Panc1 (cell line): ENCODE measurements at regions not wholly inside any gene's neighbourhood (a gene's known extent, or its start where the extent isn't known, plus 50 kb on each side); places are given as distances from the start of the nearest gene placed in this dataset.

Experiments
- ATAC-seq: fragments of 200-7000 bp; cut with Tn5 transposase; 2 replicates; pipeline ENCODE4 v1.9.1; 2020; ENCODE audit warnings: mild to moderate bottlenecking, moderate library complexity
- BruUV-seq: library from RNA; stranded (reverse); fragments of 400-500 nt; replicated peaks from 2 replicates; lab custom pipeline; 2021; lab: Mats Ljungman, UMichigan
- CTCF ChIA-PET: fragments of 300-600 bp; sonication (Branson Sonifier 250); formaldehyde crosslinking; loops from one replicate; lab custom pipeline; 2022; ENCODE audit warnings: antibody characterized with exemption; lab: Charles Lee
- POLR2A ChIA-PET: fragments of 300-600 bp; sonication (Branson Sonifier 250); formaldehyde crosslinking; loops from one replicate; lab custom pipeline; 2022; ENCODE audit warnings: antibody characterized with exemption; lab: Charles Lee
- DNase-seq: peaks from one replicate; pipeline ENCODE4 v3.0.0-alpha.2; 2010; ENCODE audit warnings: low read depth, low spot score
- H3K27ac ChIP-seq: 2 replicates; pipeline ENCODE4 v1.5.1; 2011; ENCODE audit warnings: mild to moderate bottlenecking, low read length, inconsistent platforms
- H3K27me3 ChIP-seq: fragments of 200-500 bp; sonication (Bioruptor generic); 2 replicates; pipeline ENCODE4 v1.6.0; 2014; ENCODE audit warnings: low read length, inconsistent platforms; ENCODE audit not compliant: control insufficient read depth, insufficient read depth
- H3K36me3 ChIP-seq: fragments of 200-500 bp; sonication (Bioruptor generic); 2 replicates; pipeline ENCODE4 v1.5.1; 2014; ENCODE audit warnings: inconsistent platforms, mild to moderate bottlenecking, low read length, moderate library complexity; ENCODE audit not compliant: control insufficient read depth, insufficient read depth
- H3K4me1 ChIP-seq: 2 replicates; pipeline ENCODE4 v1.5.1; 2011; ENCODE audit warnings: inconsistent platforms, mild to moderate bottlenecking, low read length, moderate library complexity; ENCODE audit not compliant: control insufficient read depth, insufficient read depth
- H3K4me3 ChIP-seq, 2 experiments: 2 replicates each; pipeline ENCODE4 v1.5.1; 2011 to 2012; ENCODE audit warnings: low read depth in 2 of 2, low read length in 2 of 2, mild to moderate bottlenecking in 2 of 2, inconsistent platforms in 1 of 2, moderate library complexity in 1 of 2
- H3K9me3 ChIP-seq: fragments of 200-500 bp; sonication (Bioruptor generic); 2 replicates; pipeline ENCODE4 v1.5.1; 2014; ENCODE audit warnings: low read depth, mild to moderate bottlenecking, inconsistent platforms, low read length, moderate library complexity; ENCODE audit not compliant: control insufficient read depth, insufficient read depth
- POLR2AphosphoS5 ChIP-seq: IDR thresholded peaks from 2 replicates; pipeline ENCODE4 v1.6.1; 2012; ENCODE audit warnings: mild to moderate bottlenecking, low read depth, low read length, moderate library complexity
- REST ChIP-seq, 2 experiments: IDR thresholded peaks; 2 replicates each; pipeline ENCODE4 v1.6.1; 2011 to 2012; ENCODE audit warnings: low read depth in 2 of 2, control low read depth in 1 of 2, low read length in 1 of 2, mild to moderate bottlenecking in 1 of 2, moderate library complexity in 1 of 2; ENCODE audit not compliant: insufficient read depth in 1 of 2
- SIN3A ChIP-seq: IDR thresholded peaks from 2 replicates; pipeline ENCODE4 v1.6.1; 2012; ENCODE audit warnings: low read depth, mild to moderate bottlenecking, low read length, moderate library complexity, borderline replicate concordance; ENCODE audit not compliant: insufficient read depth
- TCF7L2 ChIP-seq: IDR thresholded peaks from 2 replicates; pipeline ENCODE4 v1.6.1; 2011; ENCODE audit warnings: mild to moderate bottlenecking, low read depth, low read length, inconsistent platforms
- in situ Hi-C: cut with HindIII; loops from 2 replicates; pipeline ENCODE4 v1.10.0; 2016; ENCODE audit warnings: low sequenced_read_pairs, low pct_unique_long_range_greater_than_20kb
- intact Hi-C: fragments of 100-400 bp; cut with micrococcal nuclease; formaldehyde crosslinking; loops from one replicate; pipeline ENCODE4 v1.10.0; 2022; ENCODE audit not compliant: unreplicated experiment
- TF ChIP-seq, protein P1 (sequence below): fragments of 450-650 bp; IDR thresholded peaks from 2 replicates; pipeline ENCODE4 v1.5.1; 2017; ENCODE audit warnings: mild to moderate bottlenecking

DNA sequence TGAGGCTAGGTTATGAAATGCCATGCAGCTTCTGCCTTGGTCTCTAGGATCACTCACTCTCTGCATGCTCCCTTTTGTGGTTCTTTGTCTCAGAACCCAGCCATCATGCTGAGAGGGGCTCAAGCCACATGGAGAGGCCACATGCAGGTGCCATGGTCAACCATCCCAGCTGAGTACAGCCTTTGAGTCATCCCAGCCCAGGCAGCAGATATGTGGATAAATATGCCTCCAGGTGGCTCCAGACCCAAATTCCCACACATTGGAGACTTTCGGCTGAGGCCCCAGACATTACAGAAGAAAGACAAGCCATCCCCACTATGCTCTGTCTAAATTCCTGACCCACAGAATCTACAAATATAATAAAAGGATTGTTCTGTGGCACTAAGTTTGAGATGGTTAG is 102.0 kb downstream of the LHX9 start:
- TF ChIP-seq POLR2AphosphoS5 = no peak
- TF ChIP-seq, protein P1, sequence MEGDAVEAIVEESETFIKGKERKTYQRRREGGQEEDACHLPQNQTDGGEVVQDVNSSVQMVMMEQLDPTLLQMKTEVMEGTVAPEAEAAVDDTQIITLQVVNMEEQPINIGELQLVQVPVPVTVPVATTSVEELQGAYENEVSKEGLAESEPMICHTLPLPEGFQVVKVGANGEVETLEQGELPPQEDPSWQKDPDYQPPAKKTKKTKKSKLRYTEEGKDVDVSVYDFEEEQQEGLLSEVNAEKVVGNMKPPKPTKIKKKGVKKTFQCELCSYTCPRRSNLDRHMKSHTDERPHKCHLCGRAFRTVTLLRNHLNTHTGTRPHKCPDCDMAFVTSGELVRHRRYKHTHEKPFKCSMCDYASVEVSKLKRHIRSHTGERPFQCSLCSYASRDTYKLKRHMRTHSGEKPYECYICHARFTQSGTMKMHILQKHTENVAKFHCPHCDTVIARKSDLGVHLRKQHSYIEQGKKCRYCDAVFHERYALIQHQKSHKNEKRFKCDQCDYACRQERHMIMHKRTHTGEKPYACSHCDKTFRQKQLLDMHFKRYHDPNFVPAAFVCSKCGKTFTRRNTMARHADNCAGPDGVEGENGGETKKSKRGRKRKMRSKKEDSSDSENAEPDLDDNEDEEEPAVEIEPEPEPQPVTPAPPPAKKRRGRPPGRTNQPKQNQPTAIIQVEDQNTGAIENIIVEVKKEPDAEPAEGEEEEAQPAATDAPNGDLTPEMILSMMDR = no peak
- TF ChIP-seq REST (IDR thresholded peaks at IDR 0.05; ENCODE audit: insufficient read depth in 1 of 2, low read depth in 2 of 2, low read length in 1 of 2) = no peak
- no peak for TF ChIP-seq TCF7L2
- no peak for TF ChIP-seq SIN3A
- ATAC-seq (no peak), DNase-seq (no peak)
- BruUV-seq = no TSS peak
- intact Hi-C loops (no loop called here), in situ Hi-C loops (no loop called here)
- ChIA-PET CTCF (no interaction called here), POLR2A (no interaction called here)
- no peak overlapping the region for H3K27ac ChIP-seq
- no peaks in the 10 kb centered on the region for H3K4me1 ChIP-seq
- H3K9me3 ChIP-seq = no peaks in the 10 kb centered on the region
- no peak overlapping the region for H3K4me3 ChIP-seq
- no peaks in the 10 kb centered on the region for H3K27me3 ChIP-seq
- H3K36me3 ChIP-seq = no peaks in the 10 kb centered on the region

GRCh38 chr1:198024336-198024735 is 107.2 kb downstream of the LHX9 start:
- Histone ChIP-seq H3K9me3 (no peaks in the 10 kb centered on the region), H3K27me3 (no peaks in the 10 kb centered on the region), H3K36me3 (no peaks in the 10 kb centered on the region), H3K4me1 (no peaks in the 10 kb centered on the region), H3K4me3 (no peak overlapping the region), H3K27ac (no peak overlapping the region)
- POLR2A ChIA-PET = no interaction called here
- CTCF ChIA-PET = no interaction called here
- no TSS peak for BruUV-seq
- TF ChIP-seq TCF7L2 = no peak
- no peak for TF ChIP-seq REST (IDR thresholded peaks at IDR 0.05; ENCODE audit: insufficient read depth in 1 of 2, low read depth in 2 of 2, low read length in 1 of 2)
- TF ChIP-seq, protein P1 = no peak
- TF ChIP-seq SIN3A = no peak
- no peak for TF ChIP-seq POLR2AphosphoS5
- DNase-seq = no peak
- intact Hi-C loops (no loop called here), in situ Hi-C loops (no loop called here)
- ATAC-seq = no peak
